ENCODE measurements at regions not wholly inside any gene's neighbourhood (a gene's known extent, or its start where the extent isn't known, plus 50 kb on each side); places are given as distances from the start of the nearest gene placed in this dataset.

DNA sequence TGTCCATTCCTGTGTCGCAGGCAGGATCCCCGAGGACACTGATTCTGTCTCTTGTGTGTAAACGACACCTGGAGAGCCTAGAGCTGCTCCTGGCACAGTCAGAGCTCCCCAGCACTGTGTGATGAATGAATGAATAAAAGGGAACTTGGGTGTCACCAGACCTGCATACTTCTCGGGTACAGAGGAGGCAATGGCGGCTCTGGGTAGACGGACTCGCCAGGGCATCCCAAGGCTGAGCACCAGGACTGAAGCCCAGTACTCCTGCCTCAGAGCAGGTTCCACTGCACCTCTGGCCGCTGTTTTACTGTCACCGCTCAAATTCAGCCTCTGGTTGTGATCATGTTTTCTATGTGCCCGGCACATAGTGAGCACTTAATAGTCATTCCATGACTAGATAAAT, 255.8 kb downstream of the GLRX3 start:
- TF ChIP-seq, protein P1, sequence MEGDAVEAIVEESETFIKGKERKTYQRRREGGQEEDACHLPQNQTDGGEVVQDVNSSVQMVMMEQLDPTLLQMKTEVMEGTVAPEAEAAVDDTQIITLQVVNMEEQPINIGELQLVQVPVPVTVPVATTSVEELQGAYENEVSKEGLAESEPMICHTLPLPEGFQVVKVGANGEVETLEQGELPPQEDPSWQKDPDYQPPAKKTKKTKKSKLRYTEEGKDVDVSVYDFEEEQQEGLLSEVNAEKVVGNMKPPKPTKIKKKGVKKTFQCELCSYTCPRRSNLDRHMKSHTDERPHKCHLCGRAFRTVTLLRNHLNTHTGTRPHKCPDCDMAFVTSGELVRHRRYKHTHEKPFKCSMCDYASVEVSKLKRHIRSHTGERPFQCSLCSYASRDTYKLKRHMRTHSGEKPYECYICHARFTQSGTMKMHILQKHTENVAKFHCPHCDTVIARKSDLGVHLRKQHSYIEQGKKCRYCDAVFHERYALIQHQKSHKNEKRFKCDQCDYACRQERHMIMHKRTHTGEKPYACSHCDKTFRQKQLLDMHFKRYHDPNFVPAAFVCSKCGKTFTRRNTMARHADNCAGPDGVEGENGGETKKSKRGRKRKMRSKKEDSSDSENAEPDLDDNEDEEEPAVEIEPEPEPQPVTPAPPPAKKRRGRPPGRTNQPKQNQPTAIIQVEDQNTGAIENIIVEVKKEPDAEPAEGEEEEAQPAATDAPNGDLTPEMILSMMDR (conservative IDR thresholded peaks at IDR 0.05; ENCODE audit: low read length): no peak
- TF ChIP-seq EZH2phosphoT487 (IDR thresholded peaks at IDR 0.05; ENCODE audit: borderline replicate concordance): no peak
